ENCODE measurements at regions not wholly inside any gene's neighbourhood (a gene's known extent, or its start where the extent isn't known, plus 50 kb on each side); places are given as distances from the start of the nearest gene placed in this dataset.

GRCh38 chr15:96627031-96627568 is 296.6 kb downstream of the NR2F2 start:
- Histone ChIP-seq H3K9me2 (replicated peaks; ENCODE audit: insufficient read depth) (no peaks in the 10 kb centered on the region), H3K4me1 (ENCODE audit: insufficient read depth) (no peaks in the 10 kb centered on the region), H3K27me3 (no peaks in the 10 kb centered on the region), H3K79me2 (no peaks in the 10 kb centered on the region), H3K27ac (no peak overlapping the region), H3K4me2 (no peak overlapping the region), H3K9me3 (ENCODE audit: low read depth) (no peaks in the 10 kb centered on the region), H4K20me1 (ENCODE audit: insufficient read depth, poor library complexity, severe bottlenecking) (no peaks in the 10 kb centered on the region), H3K4me3 (no peak overlapping the region), H3K36me3 (replicated peaks; ENCODE audit: insufficient read depth, low read depth) (no peaks in the 10 kb centered on the region), H2AFZ (no peak overlapping the region)
- DNase-seq (ENCODE audit: low spot score): no peak
- TF ChIP-seq, protein P1, sequence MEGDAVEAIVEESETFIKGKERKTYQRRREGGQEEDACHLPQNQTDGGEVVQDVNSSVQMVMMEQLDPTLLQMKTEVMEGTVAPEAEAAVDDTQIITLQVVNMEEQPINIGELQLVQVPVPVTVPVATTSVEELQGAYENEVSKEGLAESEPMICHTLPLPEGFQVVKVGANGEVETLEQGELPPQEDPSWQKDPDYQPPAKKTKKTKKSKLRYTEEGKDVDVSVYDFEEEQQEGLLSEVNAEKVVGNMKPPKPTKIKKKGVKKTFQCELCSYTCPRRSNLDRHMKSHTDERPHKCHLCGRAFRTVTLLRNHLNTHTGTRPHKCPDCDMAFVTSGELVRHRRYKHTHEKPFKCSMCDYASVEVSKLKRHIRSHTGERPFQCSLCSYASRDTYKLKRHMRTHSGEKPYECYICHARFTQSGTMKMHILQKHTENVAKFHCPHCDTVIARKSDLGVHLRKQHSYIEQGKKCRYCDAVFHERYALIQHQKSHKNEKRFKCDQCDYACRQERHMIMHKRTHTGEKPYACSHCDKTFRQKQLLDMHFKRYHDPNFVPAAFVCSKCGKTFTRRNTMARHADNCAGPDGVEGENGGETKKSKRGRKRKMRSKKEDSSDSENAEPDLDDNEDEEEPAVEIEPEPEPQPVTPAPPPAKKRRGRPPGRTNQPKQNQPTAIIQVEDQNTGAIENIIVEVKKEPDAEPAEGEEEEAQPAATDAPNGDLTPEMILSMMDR (IDR thresholded peaks at IDR 0.05; ENCODE audit: poor library complexity): no peak
- TF ChIP-seq EZH2 (IDR thresholded peaks at IDR 0.05; ENCODE audit: borderline replicate concordance): no peak
- no peak for TF ChIP-seq EZH2phosphoT487 (IDR thresholded peaks at IDR 0.05; ENCODE audit: low read depth, severe bottlenecking, unreplicated experiment)
- WGBS (ENCODE audit: low lambda C conversion rate, missing lambda C conversion rate): 63% methylated on average over 13 of the region's 13 CpGs

GRCh38 chr15:96629511-96629910 is 299.0 kb downstream of the NR2F2 start:
- WGBS (ENCODE audit: low lambda C conversion rate, missing lambda C conversion rate): 83% methylated on average over 4 of the region's 4 CpGs
- no peaks in the 10 kb centered on the region for H3K36me3 ChIP-seq (replicated peaks; ENCODE audit: insufficient read depth, low read depth)
- DNase-seq (ENCODE audit: low spot score): no peak
- H3K9me2 ChIP-seq (replicated peaks; ENCODE audit: insufficient read depth): no peaks in the 10 kb centered on the region
- H3K27me3 ChIP-seq: no peaks in the 10 kb centered on the region
- TF ChIP-seq EZH2phosphoT487 (IDR thresholded peaks at IDR 0.05; ENCODE audit: low read depth, severe bottlenecking, unreplicated experiment) (no peak), EZH2 (IDR thresholded peaks at IDR 0.05; ENCODE audit: borderline replicate concordance) (no peak)
- TF ChIP-seq, protein P1 (IDR thresholded peaks at IDR 0.05; ENCODE audit: poor library complexity): no peak
- no peaks in the 10 kb centered on the region for H4K20me1 ChIP-seq (ENCODE audit: insufficient read depth, poor library complexity, severe bottlenecking)
- no peak overlapping the region for H3K27ac ChIP-seq
- H3K4me1 ChIP-seq (ENCODE audit: insufficient read depth): no peaks in the 10 kb centered on the region
- no peak overlapping the region for H2AFZ ChIP-seq
- no peaks in the 10 kb centered on the region for H3K9me3 ChIP-seq (ENCODE audit: low read depth)
- no peak overlapping the region for H3K4me3 ChIP-seq
- no peak overlapping the region for H3K4me2 ChIP-seq
- H3K79me2 ChIP-seq: no peaks in the 10 kb centered on the region

DNA sequence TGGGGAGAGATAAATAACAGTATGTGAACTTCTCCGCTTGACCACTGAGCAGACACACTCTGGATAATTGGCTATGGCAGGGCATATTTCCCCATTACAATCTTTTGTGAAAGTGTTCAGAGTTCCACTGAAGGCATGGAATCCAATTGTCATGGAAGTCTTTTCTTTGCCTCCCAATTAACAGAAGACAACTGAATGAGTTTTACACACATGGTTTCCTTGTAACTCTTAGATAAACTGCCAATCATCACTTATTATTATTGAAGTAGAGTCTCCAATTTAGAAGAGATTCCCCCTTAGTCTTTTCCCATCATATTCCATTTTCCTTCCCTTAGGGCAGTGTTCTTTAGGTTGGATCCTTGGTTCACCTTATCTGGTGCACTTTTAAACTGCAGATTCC is 308.3 kb downstream of the NR2F2 start:
- Histone ChIP-seq H3K4me2 (no peak overlapping the region), H3K4me3 (no peak overlapping the region), H3K4me1 (ENCODE audit: insufficient read depth) (no peaks in the 10 kb centered on the region), H4K20me1 (ENCODE audit: insufficient read depth, poor library complexity, severe bottlenecking) (no peaks in the 10 kb centered on the region), H3K9me3 (ENCODE audit: low read depth) (no peaks in the 10 kb centered on the region), H3K79me2 (no peaks in the 10 kb centered on the region), H2AFZ (no peak overlapping the region), H3K9me2 (replicated peaks; ENCODE audit: insufficient read depth) (no peaks in the 10 kb centered on the region), H3K36me3 (replicated peaks; ENCODE audit: insufficient read depth, low read depth) (no peaks in the 10 kb centered on the region), H3K27me3 (no peaks in the 10 kb centered on the region), H3K27ac (no peak overlapping the region)
- no peak for DNase-seq (ENCODE audit: low spot score)
- 100% methylated on average over 1 of the region's 1 CpG for WGBS (ENCODE audit: low lambda C conversion rate, missing lambda C conversion rate)
- TF ChIP-seq EZH2 (IDR thresholded peaks at IDR 0.05; ENCODE audit: borderline replicate concordance): no peak
- TF ChIP-seq, protein P1 (IDR thresholded peaks at IDR 0.05; ENCODE audit: poor library complexity): no peak
- no peak for TF ChIP-seq EZH2phosphoT487 (IDR thresholded peaks at IDR 0.05; ENCODE audit: low read depth, severe bottlenecking, unreplicated experiment)

GRCh38 chr15:96645796-96646195 is 315.3 kb downstream of the NR2F2 start:
- no peaks in the 10 kb centered on the region for H3K4me1 ChIP-seq (ENCODE audit: insufficient read depth)
- H3K36me3 ChIP-seq (replicated peaks; ENCODE audit: insufficient read depth, low read depth): no peaks in the 10 kb centered on the region
- H3K9me2 ChIP-seq (replicated peaks; ENCODE audit: insufficient read depth): no peaks in the 10 kb centered on the region
- no peaks in the 10 kb centered on the region for H4K20me1 ChIP-seq (ENCODE audit: insufficient read depth, poor library complexity, severe bottlenecking)
- no peak overlapping the region for H2AFZ ChIP-seq
- H3K9me3 ChIP-seq (ENCODE audit: low read depth): no peaks in the 10 kb centered on the region
- DNase-seq (ENCODE audit: low spot score): no peak
- 96% methylated on average over 9 of the region's 9 CpGs for WGBS (ENCODE audit: low lambda C conversion rate, missing lambda C conversion rate)
- H3K4me2 ChIP-seq: no peak overlapping the region
- no peak for TF ChIP-seq EZH2phosphoT487 (IDR thresholded peaks at IDR 0.05; ENCODE audit: low read depth, severe bottlenecking, unreplicated experiment)
- TF ChIP-seq EZH2 (IDR thresholded peaks at IDR 0.05; ENCODE audit: borderline replicate concordance): no peak
- TF ChIP-seq, protein P1 (IDR thresholded peaks at IDR 0.05; ENCODE audit: poor library complexity): no peak
- H3K27me3 ChIP-seq: no peaks in the 10 kb centered on the region
- H3K27ac ChIP-seq: no peak overlapping the region
- H3K4me3 ChIP-seq: no peak overlapping the region
- H3K79me2 ChIP-seq: no peaks in the 10 kb centered on the region
